Neural progenitor cell (in vitro differentiated cells): ENCODE measurements at regions not wholly inside any gene's neighbourhood (a gene's known extent, or its start where the extent isn't known, plus 50 kb on each side); places are given as distances from the start of the nearest gene placed in this dataset.

Experiments
- DNase-seq: peaks from one replicate; pipeline ENCODE4 v3.0.0-alpha.2; 2016; ENCODE audit warnings: low spot score
- H2AFZ ChIP-seq: fragments of 200-600 bp; sonication (generic); replicated peaks from 2 replicates; pipeline ENCODE4 v1.6.1; 2016; ENCODE audit warnings: antibody characterized with exemption
- H3F3A ChIP-seq: fragments of 200-600 bp; sonication (generic); 2 replicates; pipeline ENCODE4 v1.6.1; 2016; ENCODE audit warnings: antibody characterized with exemption, low read depth
- H3K27ac ChIP-seq: fragments of 200-600 bp; sonication (generic); 2 replicates; pipeline ENCODE4 v1.5.1; 2016; ENCODE audit warnings: mild to moderate bottlenecking
- H3K27me3 ChIP-seq: fragments of 200-600 bp; sonication (generic); 2 replicates; pipeline ENCODE4 v1.6.1; 2016; ENCODE audit warnings: mild to moderate bottlenecking, moderate library complexity
- H3K36me3 ChIP-seq: fragments of 200-600 bp; sonication (generic); 2 replicates; pipeline ENCODE4 v1.5.1; 2016
- H3K4me1 ChIP-seq: fragments of 200-600 bp; sonication (generic); 2 replicates; pipeline ENCODE4 v1.6.1; 2016; ENCODE audit warnings: mixed run types
- H3K4me2 ChIP-seq: fragments of 200-600 bp; sonication (generic); 2 replicates; pipeline ENCODE4 v1.6.1; 2016
- H3K4me3 ChIP-seq: fragments of 200-600 bp; sonication (generic); 2 replicates; pipeline ENCODE4 v1.5.1; 2016
- H3K79me2 ChIP-seq: fragments of 200-600 bp; sonication (generic); 2 replicates; pipeline ENCODE4 v1.6.1; 2016; ENCODE audit warnings: low read depth
- H3K9ac ChIP-seq: fragments of 200-600 bp; sonication (generic); 2 replicates; pipeline ENCODE4 v1.6.1; 2016
- H3K9me3 ChIP-seq: fragments of 200-600 bp; sonication (generic); 2 replicates; pipeline ENCODE4 v1.5.1; 2016; ENCODE audit warnings: low read depth
- H4K20me1 ChIP-seq: fragments of 200-600 bp; sonication (generic); 2 replicates; pipeline ENCODE4 v1.6.1; 2016; ENCODE audit warnings: low read depth
- H3K27ac Mint-ChIP-seq: 3 replicates; pipeline ENCODE4 v1.8.0; 2021; ENCODE audit warnings: mixed read lengths
- H3K27me3 Mint-ChIP-seq: 2 replicates; pipeline ENCODE4 v1.8.0; 2022; ENCODE audit warnings: low read depth, mild to moderate bottlenecking, inconsistent platforms, moderate library complexity, mixed read lengths; ENCODE audit not compliant: insufficient read depth
- H3K36me3 Mint-ChIP-seq: 3 replicates; pipeline ENCODE4 v1.8.0; 2021; ENCODE audit warnings: mixed read lengths
- H3K4me1 Mint-ChIP-seq: 3 replicates; pipeline ENCODE4 v1.8.0; 2021; ENCODE audit warnings: mixed read lengths
- H3K4me3 Mint-ChIP-seq: 3 replicates; pipeline ENCODE4 v1.8.0; 2021; ENCODE audit warnings: mild to moderate bottlenecking, moderate library complexity, mixed read lengths
- H3K9me3 Mint-ChIP-seq: 3 replicates; pipeline ENCODE4 v1.8.0; 2020; ENCODE audit warnings: mixed read lengths
- CTCF ChIP-seq: fragments of 200-600 bp; sonication (generic); IDR thresholded peaks from 2 replicates; pipeline ENCODE4 v1.5.1; 2017; ENCODE audit warnings: antibody characterized with exemption, mild to moderate bottlenecking
- EZH2 ChIP-seq: fragments of 200-600 bp; sonication (generic); IDR thresholded peaks from 2 replicates; pipeline ENCODE4 v1.6.1; 2017; ENCODE audit warnings: antibody characterized with exemption, mild to moderate bottlenecking, moderate library complexity
- EZH2phosphoT487 ChIP-seq: fragments of 200-600 bp; sonication (generic); IDR thresholded peaks from 2 replicates; pipeline ENCODE4 v1.6.1; 2017; ENCODE audit warnings: antibody characterized with exemption

GRCh38 chrX:43064096-43064495 lies 286.1 kb upstream of the PPP1R2C start:
- Histone ChIP-seq H3K27me3 (no peaks in the 10 kb centered on the region), H3K4me2 (no peak overlapping the region), H3K9me3 (no peaks in the 10 kb centered on the region), H3K27ac (no peak overlapping the region), H3K4me1 (peaks cover 20% of the 10 kb centered on the region), H3K4me3 (no peak overlapping the region), H3K9ac (no peak overlapping the region), H3F3A (peaks cover 9% of the 10 kb centered on the region), H3K79me2 (no peaks in the 10 kb centered on the region), H3K36me3 (no peaks in the 10 kb centered on the region), H2AFZ (no peak overlapping the region), H4K20me1 (no peaks in the 10 kb centered on the region)
- no peak overlapping the region for H3K27ac Mint-ChIP-seq
- H3K4me3 Mint-ChIP-seq, result no peak overlapping the region
- DNase-seq, result no peak
- no peaks in the 10 kb centered on the region for H3K27me3 Mint-ChIP-seq
- H3K4me1 Mint-ChIP-seq, result no peaks in the 10 kb centered on the region
- no peaks in the 10 kb centered on the region for H3K9me3 Mint-ChIP-seq
- TF ChIP-seq EZH2phosphoT487 (no peak), EZH2 (no peak), CTCF (no peak)
- no peaks in the 10 kb centered on the region for H3K36me3 Mint-ChIP-seq

GRCh38 chrX:43065978-43066377 lies 288.0 kb upstream of the PPP1R2C start:
- H3K27ac Mint-ChIP-seq, result no peak overlapping the region
- no peak for TF ChIP-seq CTCF
- no peak for TF ChIP-seq EZH2
- no peak for TF ChIP-seq EZH2phosphoT487
- no peaks in the 10 kb centered on the region for H3K9me3 ChIP-seq

GRCh38 chrX:43068639-43069038 lies 290.7 kb upstream of the PPP1R2C start:
- no peak for DNase-seq

More at GRCh38 chrX:43065978-43066377, 288.0 kb upstream of the PPP1R2C start:
- Mint-ChIP-seq H3K36me3 (no peaks in the 10 kb centered on the region), H3K27me3 (no peaks in the 10 kb centered on the region), H3K4me3 (no peak overlapping the region), H3K4me1 (no peaks in the 10 kb centered on the region), H3K9me3 (no peaks in the 10 kb centered on the region)
- no peak overlapping the region for H2AFZ ChIP-seq
- no peak for DNase-seq
- H3K36me3 ChIP-seq, result no peaks in the 10 kb centered on the region
- H3F3A ChIP-seq, result no peaks in the 10 kb centered on the region
- H3K4me2 ChIP-seq, result no peak overlapping the region
- H3K4me1 ChIP-seq, result peaks cover 10% of the 10 kb centered on the region
- no peaks in the 10 kb centered on the region for H4K20me1 ChIP-seq
- no peak overlapping the region for H3K27ac ChIP-seq
- H3K79me2 ChIP-seq, result no peaks in the 10 kb centered on the region
- H3K9ac ChIP-seq, result no peak overlapping the region
- H3K4me3 ChIP-seq, result no peak overlapping the region
- H3K27me3 ChIP-seq, result no peaks in the 10 kb centered on the region

More at GRCh38 chrX:43068639-43069038, 290.7 kb upstream of the PPP1R2C start:
- Mint-ChIP-seq H3K4me3 (no peak overlapping the region), H3K27ac (no peak overlapping the region), H3K27me3 (no peaks in the 10 kb centered on the region), H3K36me3 (no peaks in the 10 kb centered on the region), H3K9me3 (no peaks in the 10 kb centered on the region), H3K4me1 (no peaks in the 10 kb centered on the region)
- H3K4me1 ChIP-seq, result peaks cover 3% of the 10 kb centered on the region
- no peak overlapping the region for H2AFZ ChIP-seq
- no peaks in the 10 kb centered on the region for H3K79me2 ChIP-seq
- no peaks in the 10 kb centered on the region for H3K9me3 ChIP-seq
- no peak for TF ChIP-seq CTCF
- no peak for TF ChIP-seq EZH2
- TF ChIP-seq EZH2phosphoT487, result no peak
- no peaks in the 10 kb centered on the region for H4K20me1 ChIP-seq
- H3K27me3 ChIP-seq, result no peaks in the 10 kb centered on the region
- no peak overlapping the region for H3K4me2 ChIP-seq
- H3K9ac ChIP-seq, result no peak overlapping the region
- H3K36me3 ChIP-seq, result no peaks in the 10 kb centered on the region
- no peak overlapping the region for H3K4me3 ChIP-seq
- H3F3A ChIP-seq, result no peaks in the 10 kb centered on the region
- no peak overlapping the region for H3K27ac ChIP-seq
